Thyroid gland (tissue), 4 donors: ENCODE measurements at regions not wholly inside any gene's neighbourhood (a gene's known extent, or its start where the extent isn't known, plus 50 kb on each side); places are given as distances from the start of the nearest gene placed in this dataset.

Source experiments
- DNase-seq, 2 donors: peaks; one replicate each; pipeline ENCODE4 v3.0.0-alpha.2; 2019
- H3K27ac ChIP-seq, 3 donors: fragments of 200-600 bp; sonication (generic); 1 replicate in 2 of 3; 2 replicates in 1 of 3; pipeline ENCODE4 v1.5.1; 2016 to 2019; ENCODE audit warnings: mild to moderate bottlenecking in 1 of 3, moderate library complexity in 1 of 3
- H3K27me3 ChIP-seq: fragments of 200-600 bp; sonication (generic); one replicate; pipeline ENCODE4 v1.5.1; 2019
- H3K36me3 ChIP-seq, 2 donors: fragments of 200-600 bp; sonication (generic); one replicate each; pipeline ENCODE4 v1.5.1; 2016 to 2019
- H3K4me1 ChIP-seq, 2 donors: fragments of 200-600 bp; sonication (generic); one replicate each; pipeline ENCODE4 v1.5.1; 2017 to 2019
- H3K4me3 ChIP-seq, 3 donors: fragments of 200-600 bp; sonication (generic); replicated peaks in 1 of 3; 1 replicate in 2 of 3; 2 replicates in 1 of 3; pipeline ENCODE4 v1.5.1; 2016; ENCODE audit warnings: mild to moderate bottlenecking in 1 of 3
- H3K9me3 ChIP-seq: fragments of 200-600 bp; sonication (generic); one replicate; pipeline ENCODE4 v1.5.1; 2017
- CTCF ChIP-seq, 6 experiments: fragments of 200-600 bp in 3 of 6; fragments of 450-650 bp in 3 of 6; sonication (generic) in 3 of 6; IDR thresholded peaks; one replicate each; pipeline ENCODE4 v1.5.1; 2016 to 2019; ENCODE audit warnings: antibody characterized with exemption in 6 of 6, mild to moderate bottlenecking in 2 of 6, inconsistent platforms in 1 of 6, moderate library complexity in 1 of 6
- POLR2A ChIP-seq, 2 donors: fragments of 450-650 bp; IDR thresholded peaks; one replicate each; pipeline ENCODE4 v1.6.1; 2017; ENCODE audit warnings: antibody characterized with exemption in 2 of 2, mild to moderate bottlenecking in 2 of 2, moderate library complexity in 1 of 2
- WGBS, 2 donors: methylation state at CpG; one replicate each; pipeline ENCODE4 v1.1.5; 2017; 5-methylcytosine and 5-hydroxymethylcytosine counted together
- intact Hi-C: fragments of 100-400 bp; cut with DNase I; formaldehyde crosslinking; loops from one replicate; pipeline ENCODE4 v1.15.1; 2023

GRCh38 chr4:12124138-12124537, 695.4 kb upstream of the HS3ST1 start:
- WGBS, 2 donors = 91 to 93% methylated on average over 1 of the region's 1 CpG
- intact Hi-C loops = no loop called here
- Histone ChIP-seq H3K27ac (no peak overlapping the region), H3K4me3 (no peak overlapping the region), H3K27me3 (no peaks in the 10 kb centered on the region), H3K4me1 (no peaks in the 10 kb centered on the region), H3K36me3 (no peaks in the 10 kb centered on the region), H3K9me3 (no peaks in the 10 kb centered on the region)
- TF ChIP-seq POLR2A (IDR thresholded peaks at IDR 0.05) = no peak
- no peak for TF ChIP-seq CTCF (IDR thresholded peaks at IDR 0.05)
- no peak for DNase-seq

- H3K9me3 ChIP-seq = no peaks in the 10 kb centered on the region
- no peaks in the 10 kb centered on the region for H3K4me1 ChIP-seq
- H3K36me3 ChIP-seq = no peaks in the 10 kb centered on the region
- H3K27me3 ChIP-seq = no peaks in the 10 kb centered on the region
- H3K27ac ChIP-seq = no peak overlapping the region
- intact Hi-C loops = no loop called here
- no peak for DNase-seq
- no peak overlapping the region for H3K4me3 ChIP-seq
- TF ChIP-seq POLR2A (IDR thresholded peaks at IDR 0.05) = no peak
- TF ChIP-seq CTCF (IDR thresholded peaks at IDR 0.05) = no peak
These were observed 695.0 kb upstream of the HS3ST1 start for GRCh38 chr4:12123707-12124106.

GRCh38 chr4:12122316-12122715, 693.6 kb upstream of the HS3ST1 start:
- Histone ChIP-seq H3K4me3 (no peak overlapping the region), H3K27me3 (no peaks in the 10 kb centered on the region), H3K4me1 (no peaks in the 10 kb centered on the region), H3K9me3 (no peaks in the 10 kb centered on the region), H3K27ac (no peak overlapping the region), H3K36me3 (no peaks in the 10 kb centered on the region)
- intact Hi-C loops = no loop called here
- no peak for DNase-seq
- no peak for TF ChIP-seq POLR2A (IDR thresholded peaks at IDR 0.05)
- no peak for TF ChIP-seq CTCF (IDR thresholded peaks at IDR 0.05)
- WGBS, 2 donors = 66 to 89% methylated on average over 2 of the region's 2 CpGs

GRCh38 chr4:12120968-12121367, 692.3 kb upstream of the HS3ST1 start:
- H3K36me3 ChIP-seq = no peaks in the 10 kb centered on the region
- H3K27ac ChIP-seq = no peak overlapping the region
- H3K4me3 ChIP-seq = no peak overlapping the region
- TF ChIP-seq CTCF (IDR thresholded peaks at IDR 0.05) (no peak), POLR2A (IDR thresholded peaks at IDR 0.05) (no peak)
- DNase-seq = no peak
- 37 to 43% methylated on average over 2 of the region's 2 CpGs for WGBS, 2 donors
- no peaks in the 10 kb centered on the region for H3K4me1 ChIP-seq
- H3K27me3 ChIP-seq = no peaks in the 10 kb centered on the region
- intact Hi-C loops = no loop called here
- H3K9me3 ChIP-seq = no peaks in the 10 kb centered on the region

GRCh38 chr4:12118651-12119213, 690.0 kb upstream of the HS3ST1 start:
- 78 to 81% methylated on average over 2 of the region's 2 CpGs for WGBS, 2 donors
- H3K9me3 ChIP-seq = no peaks in the 10 kb centered on the region
- no peaks in the 10 kb centered on the region for H3K27me3 ChIP-seq
- no peaks in the 10 kb centered on the region for H3K4me1 ChIP-seq
- TF ChIP-seq CTCF (IDR thresholded peaks at IDR 0.05) = no peak
- TF ChIP-seq POLR2A (IDR thresholded peaks at IDR 0.05) = no peak
- no peak overlapping the region for H3K4me3 ChIP-seq
- intact Hi-C loops = no loop called here
- H3K36me3 ChIP-seq = no peaks in the 10 kb centered on the region
- H3K27ac ChIP-seq = no peak overlapping the region
- DNase-seq = no peak
